HEK293T (cell line): ENCODE measurements at regions not wholly inside any gene's neighbourhood (a gene's known extent, or its start where the extent isn't known, plus 50 kb on each side); places are given as distances from the start of the nearest gene placed in this dataset.

Experiments
- CTCF ChIA-PET: fragments of 350-600 bp; formaldehyde crosslinking; extraction: SDS; loops from one replicate; lab custom pipeline; 2021; ENCODE audit warnings: antibody characterized with exemption, inconsistent platforms; lab: Yijun Ruan, JAX
- POLR2A ChIA-PET: fragments of 350-600 bp; formaldehyde crosslinking; extraction: SDS; loops from one replicate; lab custom pipeline; 2020; ENCODE audit warnings: antibody characterized with exemption, inconsistent platforms; lab: Yijun Ruan, JAX
- DNase-seq: peaks from one replicate; pipeline ENCODE4 v3.0.0; 2012; ENCODE audit warnings: mixed read lengths; ENCODE audit errors: extremely low spot score
- ARNT ChIP-seq: fragments of 450-650 bp; IDR thresholded peaks from 2 replicates; pipeline ENCODE4 v1.6.1; 2017; ENCODE audit warnings: mild to moderate bottlenecking
- BHLHE40 ChIP-seq: fragments of 450-650 bp; IDR thresholded peaks from 2 replicates; pipeline ENCODE4 v1.6.1; 2016; ENCODE audit warnings: mild to moderate bottlenecking, moderate library complexity, borderline replicate concordance
- CTBP1 ChIP-seq: fragments of 450-650 bp; IDR thresholded peaks from 2 replicates; pipeline ENCODE4 v1.6.1; 2016; ENCODE audit warnings: borderline replicate concordance
- ELF4 ChIP-seq: fragments of 450-650 bp; IDR thresholded peaks from 2 replicates; pipeline ENCODE4 v1.6.1; 2017; ENCODE audit warnings: antibody characterized with exemption
- FOXA1 ChIP-seq: fragments of 450-650 bp; IDR thresholded peaks from 2 replicates; pipeline ENCODE4 v1.6.1; 2016; ENCODE audit warnings: mild to moderate bottlenecking
- FOXK2 ChIP-seq: fragments of 450-650 bp; IDR thresholded peaks from 2 replicates; pipeline ENCODE4 v1.6.1; 2016; ENCODE audit warnings: mild to moderate bottlenecking
- FOXM1 ChIP-seq: fragments of 450-650 bp; IDR thresholded peaks from 2 replicates; pipeline ENCODE4 v1.6.1; 2017; ENCODE audit warnings: mild to moderate bottlenecking, borderline replicate concordance
- HDGF ChIP-seq: fragments of 450-650 bp; IDR thresholded peaks from 2 replicates; pipeline ENCODE4 v1.6.1; 2017; ENCODE audit warnings: antibody characterized with exemption, borderline replicate concordance
- L3MBTL2 ChIP-seq: fragments of 450-650 bp; conservative IDR thresholded peaks from 2 replicates; pipeline ENCODE4 v1.6.1; 2016; ENCODE audit warnings: mild to moderate bottlenecking
- LEF1 ChIP-seq: fragments of 450-650 bp; IDR thresholded peaks from 2 replicates; pipeline ENCODE4 v1.6.1; 2017; ENCODE audit warnings: mild to moderate bottlenecking, borderline replicate concordance
- NFRKB ChIP-seq: fragments of 450-650 bp; IDR thresholded peaks from 2 replicates; pipeline ENCODE4 v1.6.1; 2016; ENCODE audit warnings: mild to moderate bottlenecking, moderate library complexity
- PKNOX1 ChIP-seq: fragments of 450-650 bp; IDR thresholded peaks from 2 replicates; pipeline ENCODE4 v1.6.1; 2016
- SP1 ChIP-seq: fragments of 450-650 bp; IDR thresholded peaks from 2 replicates; pipeline ENCODE4 v1.6.1; 2017
- SUZ12 ChIP-seq: fragments of 450-650 bp; IDR thresholded peaks from 2 replicates; pipeline ENCODE4 v1.6.1; 2016; ENCODE audit warnings: mild to moderate bottlenecking
- TARDBP ChIP-seq: fragments of 450-650 bp; IDR thresholded peaks from 2 replicates; pipeline ENCODE4 v1.6.1; 2016
- ZNF384 ChIP-seq: fragments of 450-650 bp; IDR thresholded peaks from 2 replicates; pipeline ENCODE4 v1.6.1; 2016

- DNase-seq, result peak; percentile 3
- ChIA-PET CTCF (no interaction called here), POLR2A (no interaction called here)
- TF ChIP-seq FOXA1 (no peak), CTBP1 (no peak), TARDBP (no peak)
These were observed 54.5 kb upstream of the ME3 start for GRCh38 chr11:86726770-86727504.

- ChIA-PET CTCF (no interaction called here), POLR2A (no interaction called here)
- DNase-seq, result peak; percentile 2
- TF ChIP-seq LEF1 (no peak), HDGF (no peak), TARDBP (no peak), NFRKB (no peak), FOXA1 (no peak), FOXK2 (no peak), ARNT (no peak), CTBP1 (no peak), FOXM1 (no peak), SP1 (no peak), ZNF384 (no peak), SUZ12 (no peak), L3MBTL2 (no peak), PKNOX1 (no peak), BHLHE40 (no peak), ELF4 (no peak)
These were observed 53.8 kb upstream of the ME3 start for GRCh38 chr11:86726118-86726753.

- CTCF ChIA-PET, result no interaction called here
- no peak for DNase-seq
- TF ChIP-seq SP1 (no peak), CTBP1 (no peak), L3MBTL2 (no peak), FOXA1 (no peak), BHLHE40 (no peak), ELF4 (no peak), HDGF (no peak), ZNF384 (no peak), FOXK2 (no peak), ARNT (no peak), LEF1 (no peak), SUZ12 (no peak), NFRKB (no peak), PKNOX1 (no peak), FOXM1 (no peak), TARDBP (no peak)
- POLR2A ChIA-PET, result interaction anchor here (0.6 kb wide), 1 partner anchor 52 kb away, joined by 3 read pairs; no protein-coding TSS in a partner anchor
These were observed 51.7 kb upstream of the ME3 start for GRCh38 chr11:86724137-86724536.

- TF ChIP-seq TARDBP (no peak), SP1 (no peak), ZNF384 (no peak), ELF4 (no peak), FOXM1 (no peak), ARNT (no peak), BHLHE40 (no peak)
- ChIA-PET POLR2A (no interaction called here), CTCF (no interaction called here)
- DNase-seq, result no peak
These were observed 50.9 kb upstream of the ME3 start for GRCh38 chr11:86723281-86723680.

GRCh38 chr11:86722748-86723147 is 50.3 kb upstream of the ME3 start:
- POLR2A ChIA-PET, result no interaction called here
- CTCF ChIA-PET, result no interaction called here
- no peak for DNase-seq
- TF ChIP-seq CTBP1 (no peak), FOXM1 (no peak), FOXA1 (no peak), PKNOX1 (no peak), ZNF384 (no peak), ELF4 (no peak), BHLHE40 (no peak), ARNT (no peak), SUZ12 (no peak), SP1 (no peak), L3MBTL2 (no peak), FOXK2 (no peak), TARDBP (no peak), NFRKB (no peak), HDGF (no peak), LEF1 (no peak)
